Globus pallidus (tissue), 1 donor: ENCODE measurements at regions not wholly inside any gene's neighbourhood (a gene's known extent, or its start where the extent isn't known, plus 50 kb on each side); places are given as distances from the start of the nearest gene placed in this dataset.

Experiments
- DNase-seq: peaks from one replicate; pipeline ENCODE4 v3.0.0-alpha.2; 2015; ENCODE audit warnings: low spot score

DNA sequence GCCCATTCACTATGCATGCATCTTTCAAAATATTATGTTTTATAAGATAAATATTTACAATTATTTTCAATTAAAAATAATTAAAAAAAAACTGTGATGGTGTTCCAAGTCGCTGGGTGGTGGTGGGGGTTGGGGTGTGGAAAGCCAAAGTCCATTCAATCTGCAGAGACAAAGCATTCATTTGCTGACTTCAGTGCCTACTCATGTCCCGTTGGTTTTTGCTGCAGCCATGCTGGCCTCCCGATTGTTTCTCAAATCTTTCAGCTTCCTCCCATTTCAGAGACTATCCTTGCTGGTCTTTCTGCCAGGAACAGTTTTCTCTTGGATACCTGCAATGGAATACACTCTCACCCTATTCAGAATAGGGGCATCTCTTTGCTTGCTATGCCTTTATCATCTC is 331.5 kb upstream of the NOVA1 start:
- no peak for DNase-seq

DNA sequence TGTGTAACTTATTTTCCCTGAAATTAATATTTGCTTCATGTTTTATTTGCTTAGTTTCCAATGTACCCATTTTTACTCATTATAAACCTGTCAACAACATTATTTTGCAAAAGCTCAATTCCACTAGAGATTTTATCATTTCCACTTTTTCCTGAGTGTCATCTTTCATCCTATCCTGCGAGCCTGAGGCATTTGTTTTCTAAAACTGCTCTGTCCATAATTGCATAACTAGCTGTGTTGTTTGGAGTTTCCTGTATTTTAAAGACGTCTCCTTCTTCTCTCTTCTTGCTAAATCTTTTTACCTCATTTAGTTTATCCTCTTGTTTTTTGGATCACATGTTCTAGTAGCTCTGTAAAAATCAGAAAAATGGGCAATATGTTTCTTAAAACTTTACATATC is 332.7 kb upstream of the NOVA1 start:
- DNase-seq = no peak

DNA sequence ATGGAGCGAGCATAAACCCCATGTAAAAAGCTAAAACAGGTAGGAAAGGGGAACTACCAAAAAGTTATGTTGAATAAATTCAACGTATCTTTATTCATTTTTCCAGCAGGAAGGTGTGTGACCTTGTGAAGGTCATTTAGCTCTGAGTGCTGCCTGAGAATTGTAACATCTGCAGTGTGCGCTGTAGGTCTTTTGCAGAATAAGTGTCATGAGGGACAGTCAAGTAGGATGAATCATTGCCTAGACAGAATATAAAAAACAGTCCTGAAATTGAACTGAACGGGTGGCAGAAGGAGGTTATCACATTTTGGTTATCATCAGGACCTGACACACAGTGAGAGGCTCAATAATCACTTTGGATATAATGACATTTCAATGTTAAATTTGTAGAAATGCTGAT is 334.8 kb upstream of the NOVA1 start:
- no peak for DNase-seq

DNA sequence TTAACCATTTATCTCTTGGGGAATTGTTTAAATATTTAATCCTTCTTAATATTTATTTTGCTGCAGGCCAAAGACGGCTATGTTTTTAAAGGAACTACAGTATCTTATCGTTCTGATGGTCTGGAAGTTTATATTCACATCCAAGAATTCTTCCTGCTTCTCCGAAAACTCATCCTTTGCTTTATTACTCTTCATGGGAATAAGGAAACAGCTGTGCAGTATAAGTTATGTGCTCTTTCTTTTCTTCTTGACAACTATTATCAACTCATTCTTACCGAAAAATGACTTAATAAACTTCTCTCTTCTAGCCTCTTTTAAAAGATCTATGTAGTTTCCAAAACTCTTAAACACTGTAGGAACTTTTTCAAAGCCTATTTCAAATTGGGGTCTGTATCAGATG is 335.6 kb upstream of the NOVA1 start:
- no peak for DNase-seq

DNA sequence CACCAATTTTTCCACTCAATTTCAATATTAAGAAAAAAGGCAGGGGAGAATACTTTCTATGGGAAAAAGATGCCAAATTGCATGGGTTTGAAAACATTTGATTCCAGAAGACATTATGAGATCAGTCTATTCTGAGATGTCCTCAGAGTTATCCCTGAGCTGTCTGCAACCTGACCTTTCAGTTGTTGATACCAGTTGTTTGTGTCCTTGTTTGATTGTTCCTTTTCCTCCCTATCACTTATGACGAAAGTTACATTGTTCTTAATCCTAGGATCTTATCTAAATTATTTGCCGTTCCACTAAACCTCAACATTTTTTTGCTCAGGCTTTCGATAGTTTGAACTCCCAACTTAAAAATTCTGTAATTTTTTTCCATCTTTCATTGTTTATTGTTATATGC is 336.3 kb upstream of the NOVA1 start:
- no peak for DNase-seq

DNA sequence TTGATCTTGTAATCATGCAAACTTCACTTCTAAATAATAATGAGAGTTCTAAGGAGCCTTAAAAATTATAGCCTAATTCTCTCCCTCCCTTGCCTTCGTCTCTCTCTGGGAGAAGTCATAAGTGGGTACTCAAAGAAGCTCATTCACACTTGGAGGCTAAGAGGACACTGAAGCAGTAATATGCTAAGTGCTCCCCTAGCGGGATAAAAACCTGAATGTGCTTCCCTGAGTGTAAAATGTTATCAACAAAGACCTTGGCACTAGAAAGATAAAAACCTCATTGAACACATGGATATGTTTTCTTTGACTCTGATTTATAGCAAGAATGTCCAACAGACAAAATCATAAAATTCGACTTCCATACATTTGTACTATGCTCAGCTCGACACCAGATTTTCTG is 337.9 kb upstream of the NOVA1 start:
- DNase-seq = no peak

DNA sequence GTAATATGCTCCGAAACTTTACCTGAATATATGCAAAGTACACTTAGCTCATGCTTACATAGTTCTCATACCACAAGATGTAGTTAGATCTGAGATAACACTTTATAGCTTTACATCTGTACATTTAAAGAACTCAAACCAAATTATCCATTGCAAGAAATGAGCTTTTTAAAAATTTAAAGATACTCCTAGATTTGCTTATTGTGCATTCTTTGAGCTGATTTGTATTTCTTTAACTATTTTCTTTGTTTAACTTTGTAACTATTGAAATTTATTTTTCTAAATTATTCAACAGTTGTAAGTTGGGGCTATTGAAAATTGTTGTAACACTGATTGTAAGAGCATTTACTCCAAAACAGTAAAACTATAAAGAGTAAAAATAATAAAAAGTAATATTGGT is 340.2 kb upstream of the NOVA1 start:
- no peak for DNase-seq

DNA sequence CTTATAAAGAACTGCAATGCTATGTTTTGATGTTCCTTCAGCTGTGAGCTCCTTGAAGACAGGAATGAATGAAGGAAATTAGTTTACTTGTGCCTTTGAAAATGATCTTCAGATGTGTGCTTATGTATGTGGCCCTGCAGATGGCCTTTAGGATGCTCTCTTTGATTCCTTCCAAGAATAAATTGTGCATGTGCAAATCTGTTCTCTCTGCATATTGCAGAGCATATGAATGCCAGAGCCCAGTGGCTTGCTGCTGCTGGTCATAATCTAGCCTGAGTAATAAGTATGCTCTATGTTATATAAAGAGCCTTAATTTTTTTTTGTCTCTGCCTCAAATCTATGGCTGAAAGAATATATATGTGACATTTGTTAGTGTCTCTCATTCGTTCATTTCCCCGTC is 341.9 kb upstream of the NOVA1 start:
- no peak for DNase-seq

DNA sequence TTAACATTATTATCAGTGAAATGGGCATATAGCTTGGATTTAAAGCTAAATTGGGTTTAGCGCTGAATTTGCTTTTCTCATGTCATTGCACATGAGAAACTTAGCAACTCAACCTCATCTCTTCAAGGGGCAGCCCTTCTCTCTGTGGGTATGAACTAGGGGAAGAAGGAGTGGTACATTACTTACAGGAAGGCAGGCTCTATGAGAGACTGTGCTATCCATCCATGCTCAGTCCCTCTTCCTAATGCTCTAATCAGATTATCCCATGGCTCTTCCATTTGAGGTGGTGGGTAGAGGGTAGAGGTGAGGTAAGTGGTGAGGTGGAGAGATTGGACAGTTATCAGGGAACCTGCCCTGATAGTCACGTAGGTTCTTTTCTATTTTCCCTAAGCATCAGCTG is 343.7 kb upstream of the NOVA1 start:
- no peak for DNase-seq

DNA sequence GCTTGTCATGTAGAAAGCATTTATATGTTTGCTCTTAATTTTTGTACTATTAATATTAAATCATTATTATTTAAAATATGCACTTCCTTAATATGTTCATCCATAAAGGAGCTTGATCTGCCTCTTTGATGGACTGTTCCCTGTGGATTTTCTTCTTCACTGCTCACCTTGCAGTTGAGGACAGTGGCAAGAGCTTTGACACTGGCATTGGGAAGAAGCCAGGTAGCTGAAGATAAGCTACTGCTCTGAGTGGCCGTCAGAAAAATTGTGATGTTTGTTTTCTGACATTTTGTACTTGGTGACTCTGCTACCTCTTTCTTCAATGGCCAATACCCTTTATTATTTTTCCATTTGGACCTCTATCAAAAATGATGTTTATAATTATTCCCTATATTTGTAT is 349.4 kb upstream of the NOVA1 start:
- no peak for DNase-seq

DNA sequence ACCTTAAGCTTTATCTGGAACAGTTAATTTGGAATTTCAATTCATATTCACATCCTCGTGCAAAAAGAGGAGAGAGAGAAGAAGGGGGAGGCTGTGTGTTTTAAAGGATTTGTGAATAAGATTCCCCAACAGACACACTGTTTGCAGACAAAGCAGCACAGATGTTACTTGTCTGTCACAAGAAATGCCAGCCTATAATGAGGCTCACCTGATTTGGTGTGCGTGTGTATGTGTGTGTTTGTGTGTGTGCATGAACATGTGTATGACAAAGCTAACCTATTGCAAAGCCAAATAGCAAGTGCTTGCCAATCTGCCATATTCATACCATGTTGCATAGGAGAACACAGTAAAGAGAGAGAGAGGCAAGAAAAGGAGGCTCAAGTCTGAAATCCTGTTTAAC is 361.6 kb upstream of the NOVA1 start:
- DNase-seq = no peak

DNA sequence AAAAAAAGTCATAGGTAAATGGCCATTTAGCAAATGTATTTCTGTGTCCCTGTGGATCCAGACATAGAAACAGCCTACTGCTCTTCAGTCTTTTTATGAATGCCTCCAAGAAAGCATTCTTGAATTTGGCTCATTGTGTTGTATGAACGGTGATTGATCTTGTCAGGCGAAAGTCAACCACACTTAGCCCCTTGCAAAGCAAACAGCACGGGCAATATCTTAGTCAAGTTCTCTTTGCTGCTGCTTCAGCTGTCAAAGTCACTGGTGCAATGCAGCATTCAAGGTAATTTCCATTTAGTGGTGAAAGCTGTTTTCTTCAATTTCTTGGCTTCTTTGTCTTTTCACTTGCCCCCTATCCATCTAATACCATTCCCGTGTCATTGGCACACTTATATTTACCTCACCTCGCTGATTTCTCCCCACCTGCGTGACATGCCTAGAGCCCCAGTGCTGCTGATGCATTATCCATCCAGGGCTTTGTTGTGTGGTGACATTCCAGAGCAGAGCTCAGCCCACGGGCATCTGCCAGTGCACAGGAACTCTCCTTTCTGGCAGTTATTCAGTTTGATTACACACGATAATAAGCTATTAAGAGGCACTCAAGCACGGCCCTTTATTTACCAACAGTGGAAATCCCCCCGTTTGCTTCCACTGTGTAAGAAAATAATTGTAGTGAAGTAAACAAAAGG is 362.3 kb upstream of the NOVA1 start:
- no peak for DNase-seq

DNA sequence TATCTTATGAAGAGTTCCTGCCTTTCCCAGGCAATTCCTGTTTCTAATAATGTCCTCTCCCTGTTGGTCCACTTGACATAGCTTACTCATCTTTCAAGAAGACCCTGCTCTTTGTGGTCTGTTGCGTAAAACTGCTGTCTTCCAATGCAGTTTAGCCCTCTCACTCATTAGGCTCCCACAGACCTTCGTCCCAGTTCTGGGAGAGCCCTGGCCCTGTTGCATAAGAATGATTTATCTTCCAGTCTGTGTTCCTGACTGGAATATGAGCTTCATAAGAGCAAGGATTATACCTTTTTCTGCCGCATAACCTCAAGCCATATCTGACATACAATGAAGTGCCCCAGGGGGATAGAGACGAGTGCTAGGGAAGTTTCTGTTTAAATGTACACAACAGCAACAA is 365.9 kb upstream of the NOVA1 start:
- no peak for DNase-seq

DNA sequence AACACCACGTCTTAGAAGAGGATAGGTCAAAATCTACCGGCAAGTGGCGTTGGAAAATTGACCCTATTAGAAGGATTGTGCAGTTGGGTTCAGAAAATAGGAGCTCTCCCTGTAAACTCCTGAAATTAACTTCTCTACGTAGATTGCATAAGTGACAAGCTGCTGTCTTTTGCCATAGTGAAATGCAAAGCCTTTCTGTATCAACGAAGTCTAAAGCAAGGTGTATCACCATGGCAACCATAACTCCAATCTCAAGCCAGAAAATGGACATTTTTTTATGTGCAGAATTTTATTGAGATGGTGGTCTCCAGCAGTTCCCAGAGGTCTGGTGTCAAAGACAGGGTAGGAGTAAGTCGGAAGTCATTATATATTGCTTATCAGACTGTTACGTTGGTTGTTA is 367.7 kb upstream of the NOVA1 start:
- DNase-seq = no peak

DNA sequence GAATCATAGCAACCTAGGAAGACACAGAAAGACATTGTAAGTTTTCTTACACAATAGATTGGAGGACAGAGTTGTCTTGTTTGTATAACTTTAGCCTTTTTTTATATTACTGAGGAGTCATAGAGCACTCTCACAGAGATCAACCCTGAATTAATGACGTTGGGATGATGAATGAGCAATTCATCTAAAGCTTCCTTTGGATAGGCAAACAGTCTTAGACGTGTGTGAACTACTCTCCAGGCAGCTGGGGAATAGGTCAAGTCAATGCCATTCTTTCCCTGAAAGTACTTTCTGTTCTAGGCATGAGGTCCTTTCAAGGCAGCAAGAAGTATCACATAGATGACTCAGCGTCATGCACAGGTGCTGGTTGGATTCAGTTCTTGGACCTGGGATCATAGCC is 369.1 kb upstream of the NOVA1 start:
- DNase-seq = peak; percentile 37

DNA sequence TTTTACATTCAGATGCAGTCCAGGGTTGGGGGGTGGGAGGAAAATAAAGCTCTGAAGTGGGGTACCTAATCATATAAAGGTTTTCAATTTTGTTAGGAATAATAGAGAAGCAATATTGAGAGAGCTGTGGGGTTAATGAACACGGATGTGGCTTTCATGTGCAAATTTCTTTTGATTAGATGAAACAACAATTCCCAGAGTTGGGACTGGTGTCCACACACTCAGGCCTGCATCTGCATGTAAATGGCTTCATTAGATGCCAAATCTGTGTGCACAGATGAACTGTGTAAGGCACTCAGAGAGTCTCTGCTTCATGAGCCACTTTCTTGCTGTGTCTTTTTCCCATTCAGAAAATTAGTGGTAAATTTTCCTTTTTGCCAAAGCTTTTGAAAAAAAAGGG is 377.1 kb upstream of the NOVA1 start:
- DNase-seq = peak; percentile 8

DNA sequence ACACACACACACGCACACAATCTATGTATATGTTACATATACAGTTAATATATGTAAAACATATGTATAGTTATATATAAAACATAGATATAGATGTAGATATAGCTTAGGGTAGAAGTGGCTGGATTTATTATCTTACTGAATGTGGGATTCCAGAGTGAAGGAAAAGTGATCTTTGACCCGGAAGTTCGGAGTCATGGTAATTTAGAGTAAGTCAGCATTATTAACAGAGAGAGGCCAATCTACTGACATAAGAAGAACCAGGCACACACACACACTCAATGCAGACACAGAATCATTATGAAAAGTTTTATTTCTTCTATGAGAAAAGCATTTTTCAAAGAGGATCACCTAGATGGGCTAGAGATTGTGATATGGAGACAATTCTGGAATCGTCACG is 384.2 kb upstream of the NOVA1 start:
- no peak for DNase-seq

DNA sequence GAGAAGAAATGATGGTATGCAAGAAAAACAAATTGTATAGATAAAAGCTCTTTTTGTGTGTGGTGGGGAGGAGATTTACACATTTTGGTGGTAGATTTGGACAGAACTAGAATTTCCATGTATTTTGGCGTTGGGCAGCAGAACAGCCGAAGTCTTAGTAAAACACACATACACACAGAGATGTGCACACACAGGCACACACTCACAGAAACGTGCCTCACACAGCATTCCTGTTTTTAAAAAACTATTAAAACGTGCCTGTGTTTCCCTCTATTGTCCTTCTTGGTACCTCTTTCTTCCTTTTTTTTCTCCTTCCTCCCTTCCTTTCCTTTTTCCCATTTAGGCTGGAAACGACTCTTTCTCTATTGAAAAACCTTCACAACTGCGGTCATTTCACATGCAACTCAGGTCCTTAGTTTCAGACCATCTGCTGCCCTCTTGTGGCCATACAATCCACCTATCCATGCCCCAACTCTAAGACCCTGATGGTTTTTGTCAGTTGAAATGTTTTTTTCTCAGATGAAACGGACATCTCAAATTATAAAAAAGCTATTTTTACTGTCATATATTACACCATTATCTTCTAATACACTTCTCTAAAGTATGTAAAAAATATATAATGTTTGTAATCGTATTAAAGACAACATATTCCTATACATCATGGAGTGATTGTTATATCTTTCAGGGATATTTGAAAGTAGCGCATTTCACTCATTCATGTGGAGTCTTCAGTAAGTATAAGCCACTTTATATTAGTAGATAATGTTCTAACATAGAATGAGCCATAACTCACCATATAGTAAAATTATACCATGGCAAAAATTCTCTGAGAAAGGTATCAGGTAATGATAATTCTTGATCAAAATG is 386.7 kb upstream of the NOVA1 start:
- DNase-seq = peak; percentile 74

DNA sequence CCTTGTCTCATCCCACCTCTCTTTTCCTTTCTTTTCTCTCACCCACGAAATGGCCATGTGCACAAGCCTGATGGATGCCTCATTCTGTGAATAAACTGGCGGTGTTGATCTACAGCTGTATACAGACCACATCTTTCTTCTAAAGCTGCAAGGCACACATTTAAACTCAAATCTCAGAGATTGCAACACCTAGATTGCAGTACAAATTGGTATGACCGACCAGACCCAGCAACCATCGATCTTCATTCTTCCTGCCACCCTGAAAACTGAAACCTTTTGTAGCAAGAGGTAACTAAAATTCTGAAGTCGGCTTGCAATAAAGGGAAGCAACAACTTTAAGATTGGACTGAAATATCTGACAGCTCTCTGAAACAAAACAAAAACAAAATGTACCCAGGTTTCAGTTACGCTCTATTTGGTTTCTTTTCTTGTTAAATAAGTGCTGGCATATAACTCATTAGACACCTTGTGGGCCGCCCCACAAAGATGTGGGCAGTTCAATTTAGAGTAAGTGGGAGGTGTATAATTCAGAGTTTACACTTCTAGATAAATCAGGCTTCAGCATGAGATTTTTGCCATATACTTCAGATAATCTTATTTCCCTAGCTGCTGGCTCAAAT is 390.0 kb upstream of the NOVA1 start:
- DNase-seq = no peak

DNA sequence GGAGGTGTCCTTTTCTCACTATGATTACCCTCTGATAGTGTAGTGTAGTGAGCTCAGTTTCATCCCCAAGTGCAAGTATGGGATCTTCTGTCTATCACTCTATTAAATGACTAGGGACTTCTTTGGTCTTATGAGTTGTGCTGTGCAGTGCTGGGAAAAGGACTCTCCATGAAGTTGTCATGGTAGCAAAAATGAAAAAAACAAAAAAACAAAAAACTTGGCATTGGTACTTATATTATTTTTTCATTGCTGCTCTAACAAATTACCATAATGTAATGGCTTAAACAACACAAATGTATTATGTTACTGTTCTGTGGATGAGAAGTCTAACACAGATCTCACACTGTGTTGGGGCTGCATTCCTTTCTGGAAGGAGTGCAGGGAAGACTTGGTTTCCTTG is 393.1 kb upstream of the NOVA1 start:
- DNase-seq = no peak

DNA sequence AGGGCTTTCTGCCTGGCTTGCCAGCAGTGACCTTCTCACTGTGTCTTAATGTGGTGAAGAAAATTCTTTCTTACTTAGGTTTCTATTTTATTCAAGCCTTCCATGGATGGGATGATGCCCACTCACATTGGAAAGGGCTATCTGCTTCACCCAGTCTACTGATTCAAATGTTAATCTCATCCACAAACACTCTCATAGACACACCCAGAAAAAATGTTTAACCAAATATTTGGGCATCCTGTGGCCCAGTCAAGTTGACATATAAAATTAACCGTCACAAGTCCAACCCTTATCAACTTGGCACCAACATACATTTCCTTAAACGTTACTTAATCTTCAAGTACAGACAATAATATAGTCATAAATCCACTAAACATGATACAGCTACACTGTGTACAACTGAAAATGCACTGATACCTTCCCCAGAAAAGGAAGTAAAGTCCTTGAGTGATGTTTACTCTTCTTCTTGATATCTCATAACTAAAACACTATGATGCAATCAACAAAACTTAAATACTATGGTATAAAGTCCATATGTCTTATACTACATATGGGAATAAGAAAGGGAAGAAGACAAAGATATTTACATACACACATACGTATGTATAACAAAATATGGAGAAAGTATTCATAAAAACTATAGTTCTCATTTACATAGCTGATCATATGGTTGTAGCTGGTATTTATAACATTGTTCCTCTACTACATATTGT is 394.7 kb upstream of the NOVA1 start:
- DNase-seq = no peak

DNA sequence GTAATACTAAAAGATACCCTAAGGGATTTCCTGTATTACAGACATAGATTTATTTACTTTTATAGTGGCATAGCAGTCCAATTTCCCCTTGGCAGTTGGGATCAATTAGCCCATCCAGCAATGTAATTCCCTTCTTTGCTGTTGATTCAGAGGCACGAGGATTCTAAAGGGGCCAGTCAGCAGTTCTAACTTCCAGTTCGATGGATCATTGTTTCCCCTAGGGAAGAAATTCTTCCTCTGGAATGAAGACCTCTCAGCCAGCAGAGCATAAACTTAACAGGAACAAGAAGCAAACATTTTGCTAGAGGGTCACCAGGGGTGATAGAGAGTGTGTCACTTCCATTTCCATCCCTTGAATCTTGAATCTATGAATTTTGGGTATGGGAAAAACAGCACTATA is 395.7 kb upstream of the NOVA1 start:
- DNase-seq = no peak

DNA sequence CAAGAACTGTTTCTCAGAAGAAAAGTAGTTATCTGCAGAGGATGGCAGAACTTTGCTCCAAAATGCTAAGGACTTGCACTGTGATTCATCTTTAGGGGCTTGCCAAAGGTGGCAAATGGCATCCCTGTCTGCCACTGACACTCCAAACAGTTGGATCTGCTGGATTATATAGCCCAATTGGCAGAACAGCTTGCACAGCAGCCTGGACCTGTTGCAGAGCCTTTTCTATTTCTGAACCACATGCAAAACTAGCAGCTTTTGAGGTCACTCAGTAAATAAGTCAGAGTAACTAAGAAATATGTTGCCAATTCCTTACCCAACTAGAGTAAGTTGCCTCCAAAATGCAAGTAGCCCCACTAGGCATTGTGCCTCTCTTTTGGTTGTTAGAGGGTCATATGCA is 397.5 kb upstream of the NOVA1 start:
- no peak for DNase-seq
